NCI-H524 (cell line): ENCODE measurements at regions not wholly inside any gene's neighbourhood (a gene's known extent, or its start where the extent isn't known, plus 50 kb on each side); places are given as distances from the start of the nearest gene placed in this dataset.
"Not testable (repeated sequence)": the region's sequence is repeated elsewhere in the genome, so short reads cannot be mapped to it uniquely, and the experiment has no call there.

ENCODE experiments used
- DNase-seq, 2 experiments: peaks; one replicate each; lab custom pipeline; 2025; lab: John Stamatoyannopoulos, UW

DNA sequence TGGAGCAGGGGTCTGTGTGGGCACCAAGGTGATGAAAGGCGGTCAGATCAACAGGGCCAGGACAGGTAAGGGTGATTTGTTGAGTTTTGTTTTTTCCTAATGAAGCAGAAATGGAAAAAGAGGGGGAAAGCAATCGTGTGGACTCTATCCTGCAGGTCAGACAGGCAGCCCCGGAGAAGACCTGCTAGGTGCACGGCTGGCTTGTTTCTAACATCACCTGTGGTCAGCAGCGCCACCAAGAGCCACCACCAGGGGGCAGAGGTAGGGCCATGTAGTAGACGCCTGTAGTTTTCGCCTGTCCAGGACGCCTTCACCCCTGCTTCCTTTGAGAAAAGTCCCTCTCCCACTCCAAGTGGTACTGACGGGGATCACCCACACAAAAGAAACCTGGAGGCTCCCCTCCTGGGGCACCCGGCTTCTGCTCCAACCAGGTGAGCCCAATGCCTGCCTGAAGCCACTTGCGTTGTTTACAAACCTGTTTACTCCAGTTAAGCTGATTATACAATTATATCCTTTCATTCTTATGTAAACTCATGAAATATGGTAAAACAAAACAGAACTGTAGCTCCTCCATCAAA is 54.2 kb upstream of the SEC14L1 start:
- peak; percentile 63 to 83 for DNase-seq

- DNase-seq: no peak
Observed at GRCh38 chr17:77087650-77088454, 52.9 kb upstream of the SEC14L1 start.

- peak; percentile 99 to 100 for DNase-seq
Observed at GRCh38 chr17:77088455-77089123, 52.2 kb upstream of the SEC14L1 start.

- peak in 1 of 2 experiments; percentile 53 for DNase-seq
Observed at GRCh38 chr17:77089124-77089490, 51.7 kb upstream of the SEC14L1 start.

GRCh38 chr17:77089949-77090348 is 50.8 kb upstream of the SEC14L1 start:
- not testable (repeated sequence) for DNase-seq

- no peak for DNase-seq
Observed at GRCh38 chr17:77090476-77090875, 50.3 kb upstream of the SEC14L1 start.
